ENCODE measurements at regions not wholly inside any gene's neighbourhood (a gene's known extent, or its start where the extent isn't known, plus 50 kb on each side); places are given as distances from the start of the nearest gene placed in this dataset.
A peak's percentile ranks its signal among the peaks of the same experiment; 100 is the strongest.

DNA sequence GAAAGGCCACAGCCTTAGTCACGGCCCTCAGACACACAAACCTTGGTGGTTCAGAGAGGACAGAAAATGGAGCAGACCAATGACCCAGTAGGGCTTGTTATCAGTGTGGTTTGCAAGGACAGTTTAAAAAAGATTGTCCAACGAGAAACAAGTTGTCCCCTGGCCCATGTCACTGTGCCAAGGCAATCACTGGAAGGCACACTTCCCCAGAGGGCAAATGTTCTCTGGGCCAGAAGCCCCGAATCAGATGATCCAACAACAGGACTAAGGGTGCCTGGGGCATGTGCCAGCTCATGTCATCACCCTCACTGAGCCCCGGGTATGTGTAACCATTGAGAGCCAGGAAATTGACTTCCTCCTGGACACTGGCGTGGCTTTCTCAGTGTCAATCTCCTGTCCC is 950.1 kb upstream of the CTNND2 start:
- no peak for DNase-seq

GRCh38 chr5:12851761-12852160 is 947.5 kb upstream of the CTNND2 start:
- no peak for DNase-seq

- no peak for DNase-seq
These were observed 944.5 kb upstream of the CTNND2 start for GRCh38 chr5:12848709-12849108.

- DNase-seq, result no peak
These were observed 941.4 kb upstream of the CTNND2 start for GRCh38 chr5:12845549-12846159.

DNA sequence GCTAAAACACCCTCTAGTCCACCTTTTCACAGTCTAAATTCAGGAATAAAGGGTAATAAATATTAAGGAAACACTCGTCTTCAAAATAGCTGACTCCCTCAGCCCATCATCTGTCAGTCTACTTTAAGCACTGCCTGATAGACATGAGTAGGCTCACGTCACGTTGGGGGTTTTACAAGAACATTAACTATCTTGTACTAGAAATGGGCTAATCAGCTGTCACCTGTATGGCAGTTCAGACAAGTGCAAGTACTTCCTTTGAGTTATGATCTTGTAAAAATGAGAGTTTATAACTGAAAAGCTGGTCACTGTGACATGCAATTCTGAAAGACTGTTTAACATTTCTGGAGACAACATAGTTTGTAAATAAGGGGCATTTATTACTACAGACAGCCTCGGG is 936.7 kb upstream of the CTNND2 start:
- no peak for DNase-seq

DNA sequence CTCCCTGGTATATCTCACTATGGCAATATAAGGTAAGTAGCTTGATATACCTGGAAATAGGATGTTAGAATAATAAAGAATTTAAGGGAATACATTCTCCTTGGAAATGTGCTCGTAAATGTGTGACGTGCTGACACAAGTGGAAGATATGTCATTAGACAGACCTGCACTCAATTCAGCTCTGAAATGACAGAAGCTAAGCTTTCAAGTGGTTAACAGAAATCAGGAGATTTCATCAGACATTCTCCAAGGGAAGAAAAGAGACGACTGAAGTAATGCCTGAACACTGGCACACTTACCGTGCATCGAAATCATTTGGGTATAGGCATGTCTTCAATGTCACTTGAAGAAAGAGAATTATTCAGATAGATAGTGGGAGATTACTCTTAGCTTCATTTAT is 933.3 kb upstream of the CTNND2 start:
- DNase-seq, result no peak

DNA sequence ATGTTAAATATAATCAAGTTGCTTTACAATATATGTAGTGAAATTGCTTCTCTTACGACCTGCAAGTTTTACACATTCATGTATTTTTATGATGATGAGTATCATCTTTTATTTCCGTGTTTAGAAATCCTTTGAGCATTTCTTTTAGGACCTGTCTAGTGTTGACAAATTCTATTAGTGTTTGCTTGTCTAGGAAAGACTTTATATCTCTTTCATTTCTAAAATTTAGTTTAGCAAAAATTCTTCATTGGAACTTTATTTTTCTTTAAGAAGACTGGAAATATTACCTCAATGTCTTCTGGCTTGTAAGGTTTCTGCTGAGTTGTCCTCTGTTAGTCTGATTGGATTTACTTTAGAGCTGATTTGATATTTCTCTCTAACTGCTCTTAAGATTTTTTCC is 920.9 kb upstream of the CTNND2 start:
- DNase-seq, result no peak

GRCh38 chr5:12805165-12805698 is 901.0 kb upstream of the CTNND2 start:
- peak; percentile 61 for DNase-seq

- DNase-seq, result no peak
These were observed 894.9 kb upstream of the CTNND2 start for GRCh38 chr5:12799165-12799564.

GRCh38 chr5:12795333-12795663 is 891.1 kb upstream of the CTNND2 start:
- DNase-seq, result no peak

DNA sequence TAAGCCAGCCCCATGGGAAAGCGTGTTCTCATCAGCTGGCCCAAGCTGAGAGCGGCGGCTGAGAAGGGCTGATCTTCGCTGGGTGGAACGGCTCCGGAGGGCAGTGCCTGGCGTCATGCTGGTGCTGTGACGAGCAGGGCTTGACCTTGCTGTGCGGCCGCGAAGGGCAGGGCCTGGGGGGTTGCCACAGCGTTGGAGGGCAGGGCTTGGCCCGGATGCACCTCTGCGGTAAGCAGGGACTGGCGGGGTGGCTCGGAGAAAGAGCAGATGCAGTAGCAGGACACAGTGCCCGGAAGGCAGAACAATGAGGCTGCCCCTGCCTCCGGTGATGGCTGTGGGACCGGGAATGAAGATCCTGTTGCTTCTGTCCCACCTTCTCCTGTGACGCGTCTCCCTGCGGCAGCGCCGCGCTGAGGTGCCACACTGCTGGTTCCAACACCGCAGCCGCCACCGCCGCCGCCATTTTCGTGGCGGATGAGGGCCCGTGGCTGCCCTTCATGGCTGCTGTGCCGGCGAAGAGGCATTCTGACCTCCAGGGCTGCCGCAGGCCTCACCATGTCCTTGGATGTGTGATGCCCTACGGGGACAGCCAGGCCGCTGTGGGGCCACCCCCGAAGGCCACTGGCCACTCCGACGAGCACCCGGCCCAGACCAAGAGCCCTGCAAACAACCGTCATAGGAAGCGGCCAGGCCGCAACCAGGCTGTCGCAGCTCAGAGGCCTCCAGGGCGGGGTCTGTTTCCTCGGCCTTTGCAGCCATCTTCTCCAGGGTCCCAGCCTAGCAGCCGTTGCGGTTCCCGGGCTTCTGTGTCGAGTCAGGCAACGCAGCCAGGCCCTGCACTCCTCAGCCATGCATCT is 890.5 kb upstream of the CTNND2 start:
- no peak for DNase-seq

- DNase-seq, result no peak
These were observed 889.1 kb upstream of the CTNND2 start for GRCh38 chr5:12793373-12793772.

- no peak for DNase-seq
These were observed 876.3 kb upstream of the CTNND2 start for GRCh38 chr5:12780536-12780935.

GRCh38 chr5:12777342-12777741 is 873.1 kb upstream of the CTNND2 start:
- no peak for DNase-seq

DNA sequence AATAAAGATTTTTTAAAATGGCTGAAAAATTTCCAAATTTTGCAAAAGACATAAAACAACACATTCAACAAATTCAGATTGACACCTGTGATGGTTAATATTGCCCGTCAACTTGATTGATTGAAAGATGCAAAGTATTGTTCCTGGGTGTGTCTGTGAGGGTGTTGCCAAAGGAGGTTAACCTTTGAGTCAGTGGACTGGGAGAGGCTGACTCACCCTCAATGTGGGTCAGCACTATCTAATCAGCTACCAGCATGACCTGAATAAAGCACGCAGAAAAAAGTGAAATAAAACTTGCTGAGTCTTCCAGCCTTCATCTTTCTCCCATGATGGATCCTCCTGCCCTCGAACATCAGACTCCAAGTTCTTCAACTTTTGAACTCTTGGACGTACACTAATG is 868.0 kb upstream of the CTNND2 start:
- DNase-seq, result no peak

- no peak for DNase-seq
These were observed 855.1 kb upstream of the CTNND2 start for GRCh38 chr5:12759377-12759776.

GRCh38 chr5:12757035-12757434 is 852.8 kb upstream of the CTNND2 start:
- no peak for DNase-seq

DNA sequence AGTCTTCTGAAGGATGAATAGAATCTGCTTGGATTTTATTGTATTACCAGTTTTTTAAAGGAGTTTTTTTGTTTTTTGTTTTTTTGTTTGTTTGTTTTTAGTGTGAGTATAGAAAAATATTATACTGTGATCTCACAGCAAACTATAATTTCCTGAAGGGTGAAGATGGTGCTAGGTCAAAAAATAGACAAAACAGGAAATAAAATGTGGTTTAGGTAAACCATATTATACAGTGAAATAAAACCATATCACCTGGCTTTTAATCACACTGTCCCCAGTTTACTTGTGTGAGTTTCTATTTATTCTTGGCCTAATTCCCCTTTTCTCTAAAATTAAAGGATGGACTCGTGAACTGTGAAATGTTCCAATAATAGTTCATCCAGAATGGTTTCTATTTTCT is 841.3 kb upstream of the CTNND2 start:
- DNase-seq, result no peak

DNA sequence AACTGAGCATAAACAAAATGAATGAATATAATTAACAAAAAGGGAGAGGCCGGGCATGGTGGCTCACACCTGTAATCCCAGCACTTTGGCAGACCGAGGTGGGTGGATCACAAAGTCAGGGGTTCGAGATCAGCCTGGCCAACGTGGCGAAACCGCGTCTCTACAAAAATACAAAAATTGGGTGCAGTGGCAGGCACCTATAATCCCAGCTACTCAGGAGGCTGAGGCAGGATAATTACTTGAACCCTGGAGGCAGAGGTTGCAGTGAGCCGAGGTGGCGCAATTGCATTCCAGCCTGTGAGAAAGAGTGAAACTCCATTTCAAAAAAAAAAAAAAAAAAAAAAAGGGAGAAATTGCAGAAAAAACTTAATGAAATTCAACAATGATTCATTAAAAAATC is 839.3 kb upstream of the CTNND2 start:
- no peak for DNase-seq

DNA sequence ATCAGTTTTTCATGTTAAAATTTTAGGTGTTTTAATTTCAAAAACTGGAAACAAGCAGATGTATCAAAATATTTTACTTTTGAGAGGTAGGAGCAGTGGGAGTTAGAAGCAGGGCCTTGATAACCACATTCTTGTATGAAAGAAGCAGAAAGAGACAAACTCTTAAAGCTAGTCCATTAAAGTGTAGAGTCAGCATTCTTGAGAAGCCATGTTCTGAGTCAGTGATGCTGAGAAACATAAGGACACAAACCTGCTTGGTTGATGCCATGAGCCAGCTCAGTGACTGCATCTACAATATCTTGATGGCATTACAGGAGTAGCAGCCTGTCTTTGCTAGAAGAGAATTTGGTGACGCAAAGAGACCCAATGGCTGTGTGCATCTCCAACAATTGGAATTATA is 826.1 kb upstream of the CTNND2 start:
- DNase-seq, result no peak

DNA sequence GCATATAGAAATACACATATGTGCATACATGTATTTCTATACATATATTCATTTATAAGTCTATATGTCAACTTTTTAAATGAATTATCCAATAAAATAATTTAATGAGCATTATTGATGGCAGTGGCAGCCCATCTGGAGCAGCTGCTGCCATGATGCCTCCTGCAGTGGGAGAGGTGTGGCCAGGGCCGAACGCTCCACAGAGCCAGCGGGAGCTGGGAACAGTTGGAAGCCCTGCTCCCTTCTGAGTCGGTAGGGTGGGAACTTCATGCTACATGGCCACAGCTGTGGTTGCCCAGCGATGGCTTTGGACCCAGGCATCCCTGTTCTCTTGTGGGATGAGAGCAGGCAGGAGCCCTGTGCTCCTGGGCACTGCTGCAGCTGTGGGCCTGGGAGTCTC is 812.4 kb upstream of the CTNND2 start:
- no peak for DNase-seq

DNA sequence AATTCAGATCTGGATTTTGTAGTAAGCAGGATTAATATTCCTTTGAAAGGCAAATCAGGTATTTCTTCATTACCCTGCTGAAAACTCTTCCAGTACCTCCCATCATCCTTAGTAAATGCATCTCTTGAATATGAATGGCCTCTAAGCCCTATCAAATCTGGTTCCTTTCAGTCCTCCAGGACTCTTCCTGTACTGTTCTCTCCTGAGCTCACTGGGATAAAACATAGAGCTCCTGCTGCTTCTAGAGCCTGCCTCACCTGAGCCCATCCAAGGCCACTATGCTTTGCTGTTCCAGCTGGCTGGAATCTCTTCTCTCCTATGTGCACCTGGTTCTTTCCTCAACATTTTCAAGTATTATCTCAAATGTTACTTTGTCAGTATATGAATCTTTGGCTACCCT is 803.3 kb upstream of the CTNND2 start:
- no peak for DNase-seq

DNA sequence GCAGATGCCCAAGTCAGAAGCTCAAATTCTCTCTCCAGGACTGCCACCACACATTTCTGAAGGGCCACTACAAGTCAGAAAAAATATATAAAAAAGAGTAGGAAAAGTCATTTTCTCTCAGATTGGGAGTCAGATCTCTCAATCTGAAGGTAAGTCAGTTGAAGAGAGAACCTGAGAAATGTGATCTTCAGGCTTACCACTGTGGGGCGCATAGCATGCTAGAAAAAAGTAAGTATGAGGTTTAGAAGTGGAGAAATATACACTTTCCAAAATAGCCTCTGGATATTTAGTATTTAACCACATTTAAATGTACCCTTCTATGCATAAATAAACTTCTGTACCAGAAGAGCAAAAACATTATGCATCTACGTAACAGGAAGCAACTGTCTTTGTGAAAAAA is 800.7 kb upstream of the CTNND2 start:
- peak; percentile 4 for DNase-seq

DNA sequence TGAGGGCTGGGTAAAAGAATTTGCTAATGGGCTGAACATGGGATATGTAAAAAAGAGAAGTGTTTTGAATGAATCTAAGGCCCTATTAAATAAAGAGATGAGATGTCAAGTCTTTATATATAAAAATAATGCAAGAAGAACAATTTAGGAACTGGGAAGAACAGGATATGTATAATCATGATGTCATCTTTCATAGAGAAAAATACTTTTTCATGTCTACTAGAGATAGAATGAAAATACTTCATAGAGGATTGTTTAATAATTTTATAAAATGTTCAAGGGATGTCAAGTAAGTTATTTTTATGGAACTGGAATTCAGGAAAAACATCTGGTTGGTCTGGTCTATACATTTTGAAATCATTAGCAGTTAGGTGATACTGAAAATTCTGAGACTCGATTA is 799.0 kb upstream of the CTNND2 start:
- DNase-seq, result no peak

DNA sequence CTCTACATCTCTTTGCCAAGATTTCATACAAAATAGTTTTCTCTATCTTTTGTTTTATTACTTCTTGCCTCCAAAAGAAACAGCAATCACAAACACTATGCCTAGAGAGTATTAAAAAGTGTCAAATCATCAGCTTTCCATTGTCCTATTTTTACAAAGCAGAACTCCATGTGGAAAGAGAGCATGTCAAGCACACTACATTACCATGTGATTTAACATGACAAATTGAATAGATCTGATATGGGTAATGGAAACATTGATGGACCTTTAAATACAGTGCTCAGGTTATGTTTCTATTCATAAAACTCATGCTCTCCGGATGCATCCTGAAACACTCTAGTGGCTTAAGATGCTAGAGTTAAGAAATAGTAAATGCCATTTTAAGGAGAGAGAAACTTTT is 791.4 kb upstream of the CTNND2 start:
- DNase-seq, result no peak

Data from NCI-H69 (cell line).